Right forelimb (tissue), 1 donor: ENCODE measurements at regions not wholly inside any gene's neighbourhood (a gene's known extent, or its start where the extent isn't known, plus 50 kb on each side); places are given as distances from the start of the nearest gene placed in this dataset.

ENCODE experiments used
- DNase-seq: peaks from one replicate; pipeline ENCODE4 v3.0.0-alpha.2; 2018

DNA sequence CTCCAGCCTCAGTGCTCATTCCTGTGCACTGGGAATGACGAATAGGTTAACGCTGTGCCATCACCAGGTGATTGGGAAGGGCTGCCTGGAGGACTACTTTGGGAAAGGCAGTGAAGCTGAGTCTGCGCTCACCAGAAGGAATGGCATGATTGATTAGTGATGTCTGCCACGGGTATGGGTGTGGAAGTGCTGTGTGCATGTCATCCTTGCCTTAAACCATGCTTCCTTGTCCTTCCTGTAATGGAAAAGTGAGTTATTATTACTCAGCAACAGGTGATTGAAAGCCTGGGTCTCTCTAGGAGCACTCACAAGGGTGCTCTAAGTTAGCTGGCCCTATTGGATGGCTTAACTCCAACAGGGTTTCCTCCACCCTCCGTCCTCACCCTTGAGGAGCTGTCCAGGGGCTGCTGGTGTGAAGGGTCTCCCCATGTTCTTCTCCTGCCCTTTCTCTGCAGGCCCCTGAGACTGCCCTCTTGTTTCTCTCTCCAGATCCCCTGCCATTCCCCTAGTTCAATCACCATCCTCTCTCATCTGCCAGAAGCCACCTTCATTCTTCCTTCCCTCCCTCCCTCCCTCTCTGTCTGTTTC, 121.9 kb upstream of the NECTIN1 start:
- DNase-seq = no peak

DNA sequence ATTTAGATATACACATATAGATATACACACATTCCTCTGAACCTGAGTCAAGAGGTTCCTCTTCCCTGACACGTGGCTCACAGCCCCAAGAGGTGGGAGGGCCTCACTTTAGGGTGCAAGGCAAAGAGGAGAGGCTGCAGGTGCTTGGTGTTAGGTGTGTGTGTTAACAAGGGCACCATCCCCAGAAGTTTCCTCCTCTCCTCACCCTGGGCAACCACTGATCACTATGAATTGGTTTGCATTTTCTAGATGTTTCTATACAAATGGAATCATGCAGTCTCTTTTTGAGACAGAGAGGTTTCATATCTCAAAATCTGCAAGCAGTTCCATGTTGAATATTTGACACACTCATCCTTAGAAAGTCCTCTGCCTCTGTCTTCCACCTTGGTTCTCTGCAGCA, 120.9 kb upstream of the NECTIN1 start:
- DNase-seq = no peak

- DNase-seq = no peak
Observed at GRCh38 chr11:119847853-119848252, 118.9 kb upstream of the NECTIN1 start.

- no peak for DNase-seq
Observed at GRCh38 chr11:119846374-119846773, 117.4 kb upstream of the NECTIN1 start.

- no peak for DNase-seq
Observed at GRCh38 chr11:119845756-119846155, 116.8 kb upstream of the NECTIN1 start.

GRCh38 chr11:119845305-119845704, 116.3 kb upstream of the NECTIN1 start:
- no peak for DNase-seq

GRCh38 chr11:119844808-119845207, 115.8 kb upstream of the NECTIN1 start:
- no peak for DNase-seq

GRCh38 chr11:119843877-119844276, 114.9 kb upstream of the NECTIN1 start:
- DNase-seq = no peak

GRCh38 chr11:119842731-119843130, 113.7 kb upstream of the NECTIN1 start:
- no peak for DNase-seq

DNA sequence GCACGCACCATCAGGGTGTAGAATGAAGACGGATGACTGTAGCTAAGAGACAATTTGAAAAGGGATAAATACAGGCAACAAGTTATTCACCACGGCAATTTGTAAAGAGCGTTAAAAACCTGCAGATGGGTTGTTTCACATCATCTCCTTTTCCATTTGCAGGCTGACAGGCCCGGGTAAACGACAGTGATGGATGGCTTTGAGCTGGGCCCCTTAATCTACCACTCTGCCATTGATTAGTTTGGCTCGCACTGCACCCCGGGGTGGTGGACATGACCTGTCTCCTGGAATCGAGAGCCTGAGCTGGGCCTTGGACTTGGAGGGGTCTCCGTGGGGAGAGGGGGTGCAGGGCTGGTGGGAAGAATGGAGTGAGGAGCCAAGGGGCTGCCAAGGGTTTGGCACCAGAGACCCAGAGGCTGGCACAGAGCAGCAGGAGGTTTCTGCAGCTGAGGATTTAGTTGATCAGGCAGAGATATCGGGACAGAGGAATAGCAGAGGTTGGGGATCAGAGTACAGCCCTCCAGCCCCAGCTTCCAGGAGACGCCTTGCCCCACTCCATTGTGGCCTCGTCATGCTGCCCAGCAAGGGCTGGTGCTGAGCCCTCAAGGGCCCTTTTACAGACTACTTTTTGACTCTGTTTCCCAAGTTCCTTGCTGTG, 110.6 kb upstream of the NECTIN1 start:
- no peak for DNase-seq

DNA sequence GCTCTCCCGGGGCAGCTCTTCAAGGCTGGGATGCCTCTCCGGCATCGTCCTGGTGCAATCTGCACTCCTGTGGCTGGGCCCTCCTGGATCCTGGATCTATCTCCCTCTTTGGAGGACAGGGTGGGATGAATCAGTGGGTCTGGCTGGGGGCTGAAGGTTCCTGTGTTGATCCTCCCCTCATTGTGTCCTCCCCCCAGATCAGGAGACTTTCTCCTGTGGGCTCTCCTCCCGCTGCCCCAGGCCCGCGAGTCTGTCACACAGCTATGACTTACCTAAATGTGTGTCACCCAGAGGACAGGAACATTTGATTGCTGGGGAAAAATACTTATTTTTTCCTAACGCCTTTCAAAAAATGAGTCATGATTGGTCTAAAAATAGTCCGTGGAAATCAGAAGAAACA, 106.8 kb upstream of the NECTIN1 start:
- DNase-seq = no peak

DNA sequence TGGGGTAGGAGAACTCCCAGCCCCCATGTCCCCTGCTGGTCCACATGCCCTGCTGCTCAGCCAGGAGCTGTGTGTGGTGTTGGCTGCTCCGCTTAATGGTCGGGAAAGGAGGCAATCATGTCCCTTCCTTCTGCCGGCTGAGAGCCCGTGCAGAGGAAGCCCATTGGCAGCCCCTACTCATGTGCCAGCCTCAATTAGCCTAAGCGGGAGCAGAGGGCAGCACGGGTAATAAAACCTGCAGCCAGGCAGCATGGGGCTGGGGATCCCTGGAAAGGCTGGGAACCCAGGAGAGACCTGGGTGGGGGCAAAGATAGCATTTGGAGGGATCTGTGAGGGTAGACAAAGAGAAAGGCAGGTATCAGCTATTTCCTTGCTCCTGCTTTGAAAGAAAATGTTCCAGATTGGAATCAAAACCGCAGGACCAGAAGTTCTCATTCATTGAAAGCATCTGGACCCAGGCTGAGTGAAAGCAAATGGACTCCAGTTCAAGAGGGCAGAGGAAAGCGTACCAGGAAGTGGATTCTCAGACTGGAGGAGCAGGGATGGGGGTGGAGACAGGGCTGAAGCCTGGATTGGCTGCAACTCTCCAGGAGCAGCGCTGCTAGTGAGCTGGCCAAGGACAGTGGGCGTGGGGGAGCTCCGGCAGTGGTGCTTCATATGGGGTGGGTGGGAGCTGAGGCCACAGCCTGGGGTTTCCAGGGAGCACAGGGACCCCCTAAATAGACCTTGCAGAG, 103.4 kb upstream of the NECTIN1 start:
- DNase-seq = peak; percentile 68

DNA sequence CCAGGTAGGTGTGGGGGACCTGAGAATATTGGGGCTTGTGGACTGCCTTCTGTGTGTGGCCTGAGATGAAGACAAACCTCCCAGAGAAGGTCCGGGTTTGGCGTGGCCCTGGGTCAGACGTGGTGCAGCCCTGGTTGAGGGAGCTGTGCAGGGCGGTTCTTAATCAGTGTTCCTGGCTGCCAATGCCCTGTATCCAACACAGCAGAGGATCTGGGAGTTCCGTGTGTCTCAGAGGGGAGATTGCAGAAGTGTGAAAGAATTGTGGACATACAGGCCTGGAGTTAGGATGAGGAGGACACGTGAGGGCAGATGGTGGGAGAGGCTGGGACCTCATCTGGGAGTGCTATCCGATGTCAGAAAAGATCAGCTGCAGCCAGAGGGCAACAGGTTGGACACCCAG, 102.0 kb upstream of the NECTIN1 start:
- DNase-seq = no peak

- DNase-seq = no peak
Observed at GRCh38 chr11:119830400-119830799, 101.4 kb upstream of the NECTIN1 start.

GRCh38 chr11:119829402-119829801, 100.4 kb upstream of the NECTIN1 start:
- no peak for DNase-seq

- DNase-seq = no peak
Observed at GRCh38 chr11:119828819-119829218, 99.8 kb upstream of the NECTIN1 start.

- no peak for DNase-seq
Observed at GRCh38 chr11:119828006-119828405, 99.0 kb upstream of the NECTIN1 start.

GRCh38 chr11:119827113-119827512, 98.1 kb upstream of the NECTIN1 start:
- no peak for DNase-seq

- DNase-seq = no peak
Observed at GRCh38 chr11:119823077-119823476, 94.1 kb upstream of the NECTIN1 start.

- no peak for DNase-seq
Observed at GRCh38 chr11:119816660-119817059, 87.7 kb upstream of the NECTIN1 start.

DNA sequence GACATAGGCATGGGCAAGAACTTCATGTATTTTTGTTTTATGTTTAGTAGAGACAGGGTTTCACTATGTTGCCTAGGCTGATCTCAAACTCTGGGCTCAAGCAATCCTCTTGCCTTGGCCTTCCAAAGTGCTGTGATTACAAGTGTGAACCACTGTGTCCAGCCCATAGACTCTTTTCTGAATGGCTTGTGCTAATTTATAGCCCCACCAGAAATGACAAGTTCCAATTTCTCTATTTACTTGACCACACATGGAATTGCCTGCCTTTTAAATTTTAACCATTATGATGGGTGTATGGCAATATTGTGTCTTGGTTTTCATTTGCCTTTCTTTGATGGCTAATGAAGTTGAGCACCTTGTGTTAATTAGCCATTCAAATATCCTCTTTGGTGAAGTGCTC, 85.8 kb upstream of the NECTIN1 start:
- DNase-seq = no peak

GRCh38 chr11:119810478-119811232, 81.7 kb upstream of the NECTIN1 start:
- no peak for DNase-seq

- DNase-seq = no peak
Observed at GRCh38 chr11:119809346-119809745, 80.3 kb upstream of the NECTIN1 start.
